NCI-H1694 (cell line): ENCODE measurements at regions not wholly inside any gene's neighbourhood (a gene's known extent, or its start where the extent isn't known, plus 50 kb on each side); places are given as distances from the start of the nearest gene placed in this dataset.
"Not testable (repeated sequence)": the region's sequence is repeated elsewhere in the genome, so short reads cannot be mapped to it uniquely, and the experiment has no call there.

Experiments used
- DNase-seq: peaks from one replicate; lab custom pipeline; 2025; lab: John Stamatoyannopoulos, UW

GRCh38 chr7:103244865-103245264, 52.4 kb upstream of the PMPCB start:
- DNase-seq = not testable (repeated sequence)

- no peak for DNase-seq
Measured at GRCh38 chr7:103240806-103241205, 56.4 kb upstream of the PMPCB start.

GRCh38 chr7:103235824-103236223, 61.4 kb upstream of the PMPCB start:
- DNase-seq = not testable (repeated sequence)

- peak; percentile 1 for DNase-seq
Measured at GRCh38 chr7:103234877-103235276, 62.4 kb upstream of the PMPCB start.

GRCh38 chr7:103227787-103228186, 69.4 kb upstream of the PMPCB start:
- DNase-seq = not testable (repeated sequence)

GRCh38 chr7:103225798-103226197, 71.4 kb upstream of the PMPCB start:
- DNase-seq = not testable (repeated sequence)

GRCh38 chr7:103223065-103223464, 74.2 kb upstream of the NAPEPLD start:
- not testable (repeated sequence) for DNase-seq

- not testable (repeated sequence) for DNase-seq
Measured at GRCh38 chr7:103211049-103211448, 62.1 kb upstream of the NAPEPLD start.

- not testable (repeated sequence) for DNase-seq
Measured at GRCh38 chr7:103199191-103199590, 50.3 kb upstream of the NAPEPLD start.
